ENCODE measurements at regions not wholly inside any gene's neighbourhood (a gene's known extent, or its start where the extent isn't known, plus 50 kb on each side); places are given as distances from the start of the nearest gene placed in this dataset.

DNA sequence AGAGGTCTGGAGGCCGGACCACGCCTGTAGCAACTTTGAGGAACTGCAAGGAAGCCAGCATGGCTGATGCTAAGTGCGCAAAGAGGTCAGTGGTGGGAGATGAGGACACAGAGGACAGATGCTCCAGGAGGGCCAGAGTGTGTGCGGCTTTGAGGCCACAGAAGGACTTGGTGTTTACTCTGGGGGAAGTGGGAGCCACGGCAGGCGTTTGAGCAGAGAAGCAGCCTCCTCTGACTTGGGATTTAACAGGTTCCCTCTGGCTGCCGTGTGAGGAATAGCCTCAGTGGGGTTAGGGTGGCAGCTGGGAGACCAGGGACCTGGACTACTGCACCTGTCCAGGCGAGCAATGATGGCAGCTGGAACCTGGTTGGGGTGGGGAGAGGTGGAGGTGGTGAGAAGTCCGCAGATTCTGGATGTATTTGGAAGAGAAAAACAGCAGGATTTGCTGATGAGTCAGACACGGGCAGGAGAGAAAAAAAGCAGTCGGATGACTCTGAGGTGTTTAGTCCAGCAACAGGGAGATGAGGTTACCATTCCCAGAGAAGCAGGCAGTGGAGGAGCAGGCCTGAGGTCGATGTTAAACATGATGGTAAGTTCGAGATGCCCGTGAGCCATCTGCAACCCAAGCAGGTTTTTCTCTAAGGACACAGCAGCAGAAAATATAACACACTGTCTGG is 143.5 kb downstream of the SCARB1 start:
- POLR2A ChIA-PET: no interaction called here
- H3K9me3 Mint-ChIP-seq (ENCODE audit: unreplicated experiment): no peaks in the 10 kb centered on the region
- no TSS peak for BruUV-seq (replicated peaks)

DNA sequence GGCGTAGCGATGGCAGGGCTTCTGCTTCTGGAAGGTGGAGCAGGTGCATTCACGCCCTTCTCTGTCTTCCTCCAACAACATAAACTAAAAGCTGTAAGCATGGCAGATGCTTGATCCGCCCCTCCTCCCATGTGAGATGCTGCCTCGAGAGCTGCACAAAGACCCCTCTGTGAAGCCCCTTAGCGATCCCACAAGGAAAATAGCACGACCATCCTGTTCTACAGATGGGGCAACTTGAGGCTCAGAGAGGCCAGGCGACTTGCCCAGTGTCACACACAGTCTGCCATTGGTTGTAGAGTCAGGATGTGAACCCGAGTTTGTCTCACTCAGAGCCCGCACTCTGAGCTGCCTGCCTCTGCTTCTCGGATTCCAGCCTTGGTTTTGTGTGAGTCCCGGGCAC is 144.4 kb downstream of the SCARB1 start:
- Histone ChIP-seq H3K4me3 (ENCODE audit: low read depth, low read length) (no peak overlapping the region), H3K9me3 (no peaks in the 10 kb centered on the region), H3K27me3 (replicated peaks; ENCODE audit: control insufficient read depth, insufficient read depth, low read length) (no peaks in the 10 kb centered on the region), H3K36me3 (ENCODE audit: control insufficient read depth, insufficient read depth, low read length) (no peaks in the 10 kb centered on the region), H3K4me1 (peaks cover 13% of the 10 kb centered on the region)
- BruUV-seq (replicated peaks): no TSS peak
- ChIA-PET CTCF (no interaction called here), POLR2A (no interaction called here)
- intact Hi-C loops (cut with micrococcal nuclease; ENCODE audit: unreplicated experiment): no loop called here
- Mint-ChIP-seq H3K4me3 (ENCODE audit: unreplicated experiment) (no peak overlapping the region), H3K27me3 (ENCODE audit: insufficient read depth, unreplicated experiment) (no peaks in the 10 kb centered on the region), H3K4me1 (ENCODE audit: low read depth, unreplicated experiment) (peaks cover 24% of the 10 kb centered on the region), H3K36me3 (ENCODE audit: insufficient read depth, unreplicated experiment) (no peaks in the 10 kb centered on the region), H3K27ac (ENCODE audit: unreplicated experiment) (no peak overlapping the region), H3K9me3 (ENCODE audit: unreplicated experiment) (no peaks in the 10 kb centered on the region)
- DNase-seq: no peak
- TF ChIP-seq, protein P1, sequence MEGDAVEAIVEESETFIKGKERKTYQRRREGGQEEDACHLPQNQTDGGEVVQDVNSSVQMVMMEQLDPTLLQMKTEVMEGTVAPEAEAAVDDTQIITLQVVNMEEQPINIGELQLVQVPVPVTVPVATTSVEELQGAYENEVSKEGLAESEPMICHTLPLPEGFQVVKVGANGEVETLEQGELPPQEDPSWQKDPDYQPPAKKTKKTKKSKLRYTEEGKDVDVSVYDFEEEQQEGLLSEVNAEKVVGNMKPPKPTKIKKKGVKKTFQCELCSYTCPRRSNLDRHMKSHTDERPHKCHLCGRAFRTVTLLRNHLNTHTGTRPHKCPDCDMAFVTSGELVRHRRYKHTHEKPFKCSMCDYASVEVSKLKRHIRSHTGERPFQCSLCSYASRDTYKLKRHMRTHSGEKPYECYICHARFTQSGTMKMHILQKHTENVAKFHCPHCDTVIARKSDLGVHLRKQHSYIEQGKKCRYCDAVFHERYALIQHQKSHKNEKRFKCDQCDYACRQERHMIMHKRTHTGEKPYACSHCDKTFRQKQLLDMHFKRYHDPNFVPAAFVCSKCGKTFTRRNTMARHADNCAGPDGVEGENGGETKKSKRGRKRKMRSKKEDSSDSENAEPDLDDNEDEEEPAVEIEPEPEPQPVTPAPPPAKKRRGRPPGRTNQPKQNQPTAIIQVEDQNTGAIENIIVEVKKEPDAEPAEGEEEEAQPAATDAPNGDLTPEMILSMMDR (IDR thresholded peaks at IDR 0.05; ENCODE audit: insufficient read depth in 1 of 2, low read depth in 1 of 2, low read length in 1 of 2, severe bottlenecking in 1 of 2, unreplicated experiment in 1 of 2): no peak

More for the DNA sequence above, 143.5 kb downstream of the SCARB1 start:
- H3K9me3 ChIP-seq: no peaks in the 10 kb centered on the region
- H3K27me3 ChIP-seq (replicated peaks; ENCODE audit: control insufficient read depth, insufficient read depth, low read length): no peaks in the 10 kb centered on the region
- DNase-seq: no peak
- no peak overlapping the region for H3K4me3 ChIP-seq (ENCODE audit: low read depth, low read length)
- intact Hi-C loops (cut with micrococcal nuclease; ENCODE audit: unreplicated experiment): loop anchor here (5.0 kb wide), 1 partner anchor 38 kb away; no protein-coding TSS in a partner anchor
- no peak overlapping the region for H3K27ac Mint-ChIP-seq (ENCODE audit: unreplicated experiment)
- H3K36me3 ChIP-seq (ENCODE audit: control insufficient read depth, insufficient read depth, low read length): no peaks in the 10 kb centered on the region
- CTCF ChIA-PET: no interaction called here
- no peak overlapping the region for H3K4me3 Mint-ChIP-seq (ENCODE audit: unreplicated experiment)
- H3K4me1 Mint-ChIP-seq (ENCODE audit: low read depth, unreplicated experiment): peaks cover 24% of the 10 kb centered on the region
- H3K4me1 ChIP-seq: peaks cover 11% of the 10 kb centered on the region
- TF ChIP-seq, protein P1 (IDR thresholded peaks at IDR 0.05; ENCODE audit: insufficient read depth in 1 of 2, low read depth in 1 of 2, low read length in 1 of 2, severe bottlenecking in 1 of 2, unreplicated experiment in 1 of 2): peak in 1 of 2 experiments; percentile 31
- no peaks in the 10 kb centered on the region for H3K27me3 Mint-ChIP-seq (ENCODE audit: insufficient read depth, unreplicated experiment)
- no peaks in the 10 kb centered on the region for H3K36me3 Mint-ChIP-seq (ENCODE audit: insufficient read depth, unreplicated experiment)

DNA sequence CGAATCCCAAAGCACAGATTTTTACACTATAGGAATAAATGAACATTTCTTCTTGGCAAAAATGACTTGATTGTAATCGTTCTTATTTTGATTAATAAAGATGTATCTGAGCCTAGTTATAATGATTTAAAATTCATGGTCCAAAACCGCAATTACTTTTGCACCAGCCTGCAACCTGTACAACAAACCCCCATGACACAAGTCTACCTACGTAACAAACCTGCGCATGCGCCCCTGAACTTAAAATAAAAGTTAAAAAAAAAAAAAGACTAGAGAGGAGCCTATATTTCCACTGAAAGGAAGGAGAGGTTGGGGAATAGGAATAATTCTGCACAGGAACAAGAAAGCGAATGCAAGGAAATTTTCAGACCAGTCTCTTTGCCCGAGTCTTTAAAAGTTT is 145.2 kb downstream of the SCARB1 start:
- no peaks in the 10 kb centered on the region for H3K27me3 Mint-ChIP-seq (ENCODE audit: insufficient read depth, unreplicated experiment)
- ChIA-PET CTCF (no interaction called here), POLR2A (no interaction called here)
- H3K27ac Mint-ChIP-seq (ENCODE audit: unreplicated experiment): no peak overlapping the region
- Histone ChIP-seq H3K4me3 (ENCODE audit: low read depth, low read length) (no peak overlapping the region), H3K4me1 (peaks cover 19% of the 10 kb centered on the region), H3K27me3 (replicated peaks; ENCODE audit: control insufficient read depth, insufficient read depth, low read length) (no peaks in the 10 kb centered on the region), H3K9me3 (no peaks in the 10 kb centered on the region), H3K36me3 (ENCODE audit: control insufficient read depth, insufficient read depth, low read length) (no peaks in the 10 kb centered on the region)
- H3K4me3 Mint-ChIP-seq (ENCODE audit: unreplicated experiment): no peak overlapping the region
- DNase-seq: no peak
- no peaks in the 10 kb centered on the region for H3K36me3 Mint-ChIP-seq (ENCODE audit: insufficient read depth, unreplicated experiment)
- no peaks in the 10 kb centered on the region for H3K9me3 Mint-ChIP-seq (ENCODE audit: unreplicated experiment)
- TF ChIP-seq, protein P1 (IDR thresholded peaks at IDR 0.05; ENCODE audit: insufficient read depth in 1 of 2, low read depth in 1 of 2, low read length in 1 of 2, severe bottlenecking in 1 of 2, unreplicated experiment in 1 of 2): no peak
- H3K4me1 Mint-ChIP-seq (ENCODE audit: low read depth, unreplicated experiment): peaks cover 30% of the 10 kb centered on the region
- intact Hi-C loops (cut with micrococcal nuclease; ENCODE audit: unreplicated experiment): no loop called here
- BruUV-seq (replicated peaks): no TSS peak
